ENCODE measurements at regions not wholly inside any gene's neighbourhood (a gene's known extent, or its start where the extent isn't known, plus 50 kb on each side); places are given as distances from the start of the nearest gene placed in this dataset.
"Not testable (repeated sequence)": the region's sequence is repeated elsewhere in the genome, so short reads cannot be mapped to it uniquely, and the experiment has no call there.

DNA sequence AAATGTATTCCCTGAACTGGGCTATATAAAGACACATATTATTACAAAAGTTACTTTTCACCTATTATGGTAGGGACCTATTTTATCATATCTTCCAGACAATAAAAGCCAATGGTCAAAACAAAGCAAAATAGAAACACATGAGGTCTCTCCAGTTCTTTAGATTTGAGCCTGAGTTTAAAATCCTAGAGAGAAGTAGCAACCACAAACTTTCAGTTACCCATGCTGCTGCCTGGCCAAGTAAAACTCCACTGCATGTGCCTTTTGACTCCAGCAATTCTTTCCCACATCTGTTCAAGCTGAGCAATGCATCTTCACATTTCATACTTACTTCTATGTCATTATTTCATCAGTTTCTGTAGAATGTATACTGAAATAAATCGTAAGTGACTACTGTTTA lies 405.3 kb downstream of the STK39 start:
- BruUV-seq (replicated peaks): no TSS peak
- CTCF ChIA-PET: no interaction called here
- Histone ChIP-seq H3K36me3 (ENCODE audit: control insufficient read depth, insufficient read depth, low read length) (no peaks in the 10 kb centered on the region), H3K27me3 (ENCODE audit: control insufficient read depth, insufficient read depth, low read length) (no peaks in the 10 kb centered on the region), H3K9me3 (ENCODE audit: control insufficient read depth, insufficient read depth, low read depth, low read length) (no peaks in the 10 kb centered on the region), H3K4me3 (ENCODE audit: low read depth in 2 of 2, low read length in 2 of 2) (no peak overlapping the region), H3K27ac (ENCODE audit: low read length) (no peak overlapping the region), H3K4me1 (ENCODE audit: control insufficient read depth, insufficient read depth, low read length) (no peaks in the 10 kb centered on the region)
- intact Hi-C loops (cut with micrococcal nuclease; ENCODE audit: unreplicated experiment) (no loop called here), in situ Hi-C loops (cut with HindIII; ENCODE audit: low pct_unique_long_range_greater_than_20kb, low sequenced_read_pairs) (no loop called here)
- TF ChIP-seq POLR2AphosphoS5 (IDR thresholded peaks at IDR 0.05; ENCODE audit: low read depth, low read length) (no peak), TCF7L2 (IDR thresholded peaks at IDR 0.05; ENCODE audit: low read depth, low read length) (no peak), SIN3A (IDR thresholded peaks at IDR 0.05; ENCODE audit: borderline replicate concordance, insufficient read depth, low read depth, low read length) (no peak)
- TF ChIP-seq, protein P1, sequence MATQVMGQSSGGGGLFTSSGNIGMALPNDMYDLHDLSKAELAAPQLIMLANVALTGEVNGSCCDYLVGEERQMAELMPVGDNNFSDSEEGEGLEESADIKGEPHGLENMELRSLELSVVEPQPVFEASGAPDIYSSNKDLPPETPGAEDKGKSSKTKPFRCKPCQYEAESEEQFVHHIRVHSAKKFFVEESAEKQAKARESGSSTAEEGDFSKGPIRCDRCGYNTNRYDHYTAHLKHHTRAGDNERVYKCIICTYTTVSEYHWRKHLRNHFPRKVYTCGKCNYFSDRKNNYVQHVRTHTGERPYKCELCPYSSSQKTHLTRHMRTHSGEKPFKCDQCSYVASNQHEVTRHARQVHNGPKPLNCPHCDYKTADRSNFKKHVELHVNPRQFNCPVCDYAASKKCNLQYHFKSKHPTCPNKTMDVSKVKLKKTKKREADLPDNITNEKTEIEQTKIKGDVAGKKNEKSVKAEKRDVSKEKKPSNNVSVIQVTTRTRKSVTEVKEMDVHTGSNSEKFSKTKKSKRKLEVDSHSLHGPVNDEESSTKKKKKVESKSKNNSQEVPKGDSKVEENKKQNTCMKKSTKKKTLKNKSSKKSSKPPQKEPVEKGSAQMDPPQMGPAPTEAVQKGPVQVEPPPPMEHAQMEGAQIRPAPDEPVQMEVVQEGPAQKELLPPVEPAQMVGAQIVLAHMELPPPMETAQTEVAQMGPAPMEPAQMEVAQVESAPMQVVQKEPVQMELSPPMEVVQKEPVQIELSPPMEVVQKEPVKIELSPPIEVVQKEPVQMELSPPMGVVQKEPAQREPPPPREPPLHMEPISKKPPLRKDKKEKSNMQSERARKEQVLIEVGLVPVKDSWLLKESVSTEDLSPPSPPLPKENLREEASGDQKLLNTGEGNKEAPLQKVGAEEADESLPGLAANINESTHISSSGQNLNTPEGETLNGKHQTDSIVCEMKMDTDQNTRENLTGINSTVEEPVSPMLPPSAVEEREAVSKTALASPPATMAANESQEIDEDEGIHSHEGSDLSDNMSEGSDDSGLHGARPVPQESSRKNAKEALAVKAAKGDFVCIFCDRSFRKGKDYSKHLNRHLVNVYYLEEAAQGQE (IDR thresholded peaks at IDR 0.05; ENCODE audit: insufficient read depth in 1 of 2, low read depth in 2 of 2, low read length in 1 of 2): no peak
- TF ChIP-seq, protein P2, sequence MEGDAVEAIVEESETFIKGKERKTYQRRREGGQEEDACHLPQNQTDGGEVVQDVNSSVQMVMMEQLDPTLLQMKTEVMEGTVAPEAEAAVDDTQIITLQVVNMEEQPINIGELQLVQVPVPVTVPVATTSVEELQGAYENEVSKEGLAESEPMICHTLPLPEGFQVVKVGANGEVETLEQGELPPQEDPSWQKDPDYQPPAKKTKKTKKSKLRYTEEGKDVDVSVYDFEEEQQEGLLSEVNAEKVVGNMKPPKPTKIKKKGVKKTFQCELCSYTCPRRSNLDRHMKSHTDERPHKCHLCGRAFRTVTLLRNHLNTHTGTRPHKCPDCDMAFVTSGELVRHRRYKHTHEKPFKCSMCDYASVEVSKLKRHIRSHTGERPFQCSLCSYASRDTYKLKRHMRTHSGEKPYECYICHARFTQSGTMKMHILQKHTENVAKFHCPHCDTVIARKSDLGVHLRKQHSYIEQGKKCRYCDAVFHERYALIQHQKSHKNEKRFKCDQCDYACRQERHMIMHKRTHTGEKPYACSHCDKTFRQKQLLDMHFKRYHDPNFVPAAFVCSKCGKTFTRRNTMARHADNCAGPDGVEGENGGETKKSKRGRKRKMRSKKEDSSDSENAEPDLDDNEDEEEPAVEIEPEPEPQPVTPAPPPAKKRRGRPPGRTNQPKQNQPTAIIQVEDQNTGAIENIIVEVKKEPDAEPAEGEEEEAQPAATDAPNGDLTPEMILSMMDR (IDR thresholded peaks at IDR 0.05): no peak
- DNase-seq (ENCODE audit: low read depth, low spot score) (no peak), ATAC-seq (no peak)
- POLR2A ChIA-PET: no interaction called here

DNA sequence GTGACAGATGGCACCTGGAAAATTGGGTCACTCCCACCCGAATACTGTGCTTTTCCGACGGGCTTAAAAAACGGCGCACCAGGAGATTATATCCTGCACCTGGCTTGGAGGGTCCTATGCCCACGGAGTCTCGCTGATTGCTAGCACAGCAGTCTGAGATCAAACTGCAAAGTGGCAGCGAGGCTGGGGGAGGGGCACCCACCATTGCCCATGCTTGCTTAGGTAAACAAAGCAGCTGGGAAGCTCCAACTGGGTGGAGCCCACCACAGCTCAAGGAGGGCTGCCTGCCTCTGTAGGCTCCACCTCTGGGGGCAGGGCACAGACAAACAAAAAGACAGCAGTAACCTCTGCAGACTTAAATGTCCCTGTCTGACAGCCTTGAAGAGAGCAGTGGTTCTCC lies 412.1 kb downstream of the STK39 start:
- DNase-seq (ENCODE audit: low read depth, low spot score); H3K9me3 ChIP-seq (ENCODE audit: control insufficient read depth, insufficient read depth, low read depth, low read length); BruUV-seq (replicated peaks): not testable (repeated sequence)

DNA sequence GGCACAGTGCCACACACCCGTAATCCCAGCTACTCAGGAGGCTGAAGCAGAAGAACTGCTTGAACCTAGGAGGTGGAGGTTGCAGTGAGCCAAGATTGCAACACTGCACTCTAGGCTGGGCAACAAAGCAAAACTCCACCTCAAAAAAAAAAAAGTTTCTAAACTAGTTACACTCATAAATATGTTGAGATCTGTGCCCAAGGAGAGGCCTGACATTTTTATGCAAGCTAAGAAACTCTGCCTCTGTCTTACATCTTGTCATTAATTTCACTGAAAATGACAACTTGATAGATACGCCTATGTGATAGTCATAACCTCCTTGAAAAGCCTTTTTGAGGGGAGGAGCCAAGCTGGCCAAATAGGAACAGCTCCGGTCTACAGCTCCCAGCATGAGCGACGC lies 412.7 kb downstream of the STK39 start:
- Histone ChIP-seq H3K27me3 (ENCODE audit: control insufficient read depth, insufficient read depth, low read length) (no peaks in the 10 kb centered on the region), H3K36me3 (ENCODE audit: control insufficient read depth, insufficient read depth, low read length) (no peaks in the 10 kb centered on the region), H3K4me3 (ENCODE audit: low read depth in 2 of 2, low read length in 2 of 2) (no peak overlapping the region), H3K9me3 (ENCODE audit: control insufficient read depth, insufficient read depth, low read depth, low read length) (no peaks in the 10 kb centered on the region), H3K4me1 (ENCODE audit: control insufficient read depth, insufficient read depth, low read length) (no peaks in the 10 kb centered on the region), H3K27ac (ENCODE audit: low read length) (no peak overlapping the region)
- no peak for TF ChIP-seq SIN3A (IDR thresholded peaks at IDR 0.05; ENCODE audit: borderline replicate concordance, insufficient read depth, low read depth, low read length)
- TF ChIP-seq TCF7L2 (IDR thresholded peaks at IDR 0.05; ENCODE audit: low read depth, low read length): no peak
- TF ChIP-seq, protein P2 (IDR thresholded peaks at IDR 0.05): no peak
- TF ChIP-seq, protein P1 (IDR thresholded peaks at IDR 0.05; ENCODE audit: insufficient read depth in 1 of 2, low read depth in 2 of 2, low read length in 1 of 2): no peak
- no peak for TF ChIP-seq POLR2AphosphoS5 (IDR thresholded peaks at IDR 0.05; ENCODE audit: low read depth, low read length)
- CTCF ChIA-PET: no interaction called here
- POLR2A ChIA-PET: no interaction called here
- ATAC-seq: no peak
- intact Hi-C loops (cut with micrococcal nuclease; ENCODE audit: unreplicated experiment) (no loop called here), in situ Hi-C loops (cut with HindIII; ENCODE audit: low pct_unique_long_range_greater_than_20kb, low sequenced_read_pairs) (no loop called here)
- no TSS peak for BruUV-seq (replicated peaks)
- no peak for DNase-seq (ENCODE audit: low read depth, low spot score)

More for the DNA sequence above, 412.1 kb downstream of the STK39 start:
- H3K27ac ChIP-seq (ENCODE audit: low read length); intact Hi-C loops (cut with micrococcal nuclease; ENCODE audit: unreplicated experiment); H3K4me3 ChIP-seq (ENCODE audit: low read depth in 2 of 2, low read length in 2 of 2); H3K36me3 ChIP-seq (ENCODE audit: control insufficient read depth, insufficient read depth, low read length); in situ Hi-C loops (cut with HindIII; ENCODE audit: low pct_unique_long_range_greater_than_20kb, low sequenced_read_pairs); CTCF ChIA-PET; H3K27me3 ChIP-seq (ENCODE audit: control insufficient read depth, insufficient read depth, low read length); H3K4me1 ChIP-seq (ENCODE audit: control insufficient read depth, insufficient read depth, low read length); ATAC-seq; POLR2A ChIA-PET: not testable (repeated sequence)
